HG03060 (cell line): ENCODE measurements at regions not wholly inside any gene's neighbourhood (a gene's known extent, or its start where the extent isn't known, plus 50 kb on each side); places are given as distances from the start of the nearest gene placed in this dataset.

Experiments
- ATAC-seq: cut with Tn5 transposase; IDR thresholded peaks from one replicate; pipeline ENCODE4 v1.9.1; 2021; ENCODE audit warnings: low read depth, moderate number of reproducible peaks; ENCODE audit not compliant: unreplicated experiment

GRCh38 chr5:41670854-41671479, 160.6 kb upstream of the PLCXD3 start:
- ATAC-seq: no peak

GRCh38 chr5:41670216-41670615, 159.8 kb upstream of the PLCXD3 start:
- ATAC-seq: no peak

GRCh38 chr5:41661254-41661653, 150.9 kb upstream of the PLCXD3 start:
- ATAC-seq: no peak

- ATAC-seq: no peak
These were observed 146.2 kb upstream of the PLCXD3 start for GRCh38 chr5:41656597-41656996.

- no peak for ATAC-seq
These were observed 139.7 kb upstream of the PLCXD3 start for GRCh38 chr5:41650131-41650530.

GRCh38 chr5:41649659-41650058, 139.3 kb upstream of the PLCXD3 start:
- ATAC-seq: no peak

GRCh38 chr5:41648996-41649395, 138.6 kb upstream of the PLCXD3 start:
- ATAC-seq: no peak

GRCh38 chr5:41641621-41642020, 131.2 kb upstream of the PLCXD3 start:
- no peak for ATAC-seq

- no peak for ATAC-seq
These were observed 128.3 kb upstream of the PLCXD3 start for GRCh38 chr5:41638685-41639084.

GRCh38 chr5:41637869-41638268, 127.5 kb upstream of the PLCXD3 start:
- ATAC-seq: no peak

GRCh38 chr5:41637424-41637823, 127.0 kb upstream of the PLCXD3 start:
- ATAC-seq: no peak

- ATAC-seq: peak; percentile 63
These were observed 126.2 kb upstream of the PLCXD3 start for GRCh38 chr5:41636605-41637004.

GRCh38 chr5:41629897-41630296, 119.5 kb upstream of the PLCXD3 start:
- ATAC-seq: no peak

- ATAC-seq: no peak
These were observed 115.2 kb upstream of the PLCXD3 start for GRCh38 chr5:41625571-41625970.

- ATAC-seq: no peak
These were observed 111.0 kb upstream of the PLCXD3 start for GRCh38 chr5:41621420-41621819.

- no peak for ATAC-seq
These were observed 107.6 kb upstream of the PLCXD3 start for GRCh38 chr5:41617843-41618515.

GRCh38 chr5:41610386-41610785, 100.0 kb upstream of the PLCXD3 start:
- no peak for ATAC-seq

GRCh38 chr5:41600731-41601130, 90.3 kb upstream of the PLCXD3 start:
- no peak for ATAC-seq

- ATAC-seq: no peak
These were observed 87.6 kb upstream of the PLCXD3 start for GRCh38 chr5:41598011-41598410.

- no peak for ATAC-seq
These were observed 77.3 kb upstream of the PLCXD3 start for GRCh38 chr5:41587668-41588067.

GRCh38 chr5:41575110-41575779, 64.8 kb upstream of the PLCXD3 start:
- ATAC-seq: no peak

- no peak for ATAC-seq
These were observed 64.0 kb upstream of the PLCXD3 start for GRCh38 chr5:41574391-41574790.
